HG03432 (cell line): ENCODE measurements at regions not wholly inside any gene's neighbourhood (a gene's known extent, or its start where the extent isn't known, plus 50 kb on each side); places are given as distances from the start of the nearest gene placed in this dataset.

Experiments
- ATAC-seq: cut with Tn5 transposase; IDR thresholded peaks from one replicate; pipeline ENCODE4 v1.9.1; 2021; ENCODE audit warnings: mild to moderate bottlenecking, moderate library complexity; ENCODE audit not compliant: unreplicated experiment

DNA sequence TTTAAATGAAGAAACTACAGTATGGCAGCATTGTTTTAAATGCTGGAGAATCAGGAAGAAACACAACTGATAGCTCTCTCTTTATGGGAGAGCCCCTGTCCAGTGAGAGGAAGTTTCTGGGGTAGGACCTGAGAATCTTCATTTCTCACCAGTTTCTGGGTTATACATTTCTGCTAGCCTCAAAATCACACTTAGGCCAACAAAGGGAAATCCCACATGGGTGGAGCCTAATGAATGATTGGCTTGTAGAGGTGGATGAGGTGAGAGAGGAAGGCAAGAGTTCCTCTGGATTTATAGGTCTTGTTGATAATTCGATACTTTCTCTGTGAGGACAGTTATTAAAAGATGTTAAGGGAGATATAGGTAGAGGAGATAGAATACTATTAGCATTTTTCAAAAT, 1397.3 kb upstream of the TENM4 start:
- peak; percentile 79 for ATAC-seq

GRCh38 chr11:80837051-80837450, 1396.2 kb upstream of the TENM4 start:
- no peak for ATAC-seq

DNA sequence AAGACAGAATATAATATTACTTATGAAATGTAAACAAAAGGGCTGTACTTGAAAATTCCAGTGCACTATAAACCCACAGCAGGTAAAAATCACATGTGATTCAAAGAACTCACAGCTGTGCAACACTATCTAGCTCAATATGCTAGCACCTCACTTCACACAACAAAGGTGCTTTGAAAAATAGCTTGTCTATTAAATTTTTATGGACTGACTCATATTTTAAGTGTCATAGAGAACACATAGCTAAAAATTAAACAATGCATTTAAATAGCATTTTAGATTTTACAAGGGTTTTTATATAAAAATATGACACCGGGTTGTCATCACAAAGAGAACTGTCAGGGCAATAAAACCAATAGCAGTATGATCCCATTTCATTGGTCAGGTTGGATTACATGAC, 1390.5 kb upstream of the TENM4 start:
- ATAC-seq = no peak

GRCh38 chr11:80827781-80828180, 1387.0 kb upstream of the TENM4 start:
- no peak for ATAC-seq

DNA sequence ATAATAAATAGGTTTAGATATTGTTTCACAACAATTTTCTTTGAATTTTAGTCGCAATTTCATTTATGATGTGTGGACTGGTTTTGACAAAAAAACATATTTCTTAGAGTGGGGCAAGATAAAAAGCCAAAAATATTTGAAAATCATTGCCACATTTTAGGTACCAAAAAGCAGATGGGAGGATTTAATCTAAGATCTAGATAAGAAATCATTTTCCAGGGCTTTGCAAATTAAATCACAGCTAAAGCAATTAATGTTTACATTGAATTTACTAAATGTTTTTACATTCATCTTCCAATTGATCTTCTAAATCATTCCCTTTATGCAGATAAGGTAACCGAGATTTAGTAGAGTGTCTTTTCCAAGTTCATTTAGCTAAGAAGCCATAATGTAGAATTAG, 1386.0 kb upstream of the TENM4 start:
- no peak for ATAC-seq

DNA sequence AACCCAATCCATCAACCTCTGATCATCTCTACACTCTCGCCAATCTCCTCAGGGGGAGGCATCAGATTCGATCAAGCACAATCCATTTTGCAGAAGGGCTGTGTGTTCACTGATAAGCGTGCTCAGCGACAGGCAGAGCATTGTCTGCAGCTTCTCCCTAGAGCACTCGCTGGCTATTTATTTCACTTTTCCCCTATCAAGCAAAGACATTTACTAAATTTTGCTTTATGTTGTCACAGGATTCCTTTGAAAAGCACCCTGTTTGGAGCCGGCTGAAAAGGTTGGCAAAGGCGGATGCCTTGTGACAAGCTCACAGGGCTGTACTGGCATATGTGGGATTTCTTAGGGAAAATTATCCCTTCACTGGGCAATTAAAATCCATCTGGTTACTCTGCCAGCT, 1381.5 kb upstream of the TENM4 start:
- no peak for ATAC-seq

DNA sequence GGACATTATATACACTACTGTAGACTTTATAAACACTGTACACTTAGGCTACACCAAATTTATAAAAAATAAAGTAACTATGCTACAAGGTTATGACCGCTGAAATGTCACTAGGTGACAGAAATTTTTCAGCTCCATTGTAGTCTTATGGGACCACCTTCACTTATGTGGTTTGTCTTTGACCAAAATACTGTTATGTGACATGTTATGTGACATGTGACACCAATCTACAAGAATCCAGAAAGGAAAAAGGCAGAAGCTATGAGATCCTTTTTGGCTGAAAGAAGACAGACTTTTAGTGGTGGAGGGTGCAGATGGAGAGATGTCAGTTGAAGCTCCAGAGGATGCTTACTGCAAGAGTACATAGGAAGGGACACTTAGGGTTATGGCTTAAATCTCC, 1378.4 kb upstream of the TENM4 start:
- no peak for ATAC-seq

GRCh38 chr11:80816966-80817365, 1376.1 kb upstream of the TENM4 start:
- peak; percentile 36 for ATAC-seq

DNA sequence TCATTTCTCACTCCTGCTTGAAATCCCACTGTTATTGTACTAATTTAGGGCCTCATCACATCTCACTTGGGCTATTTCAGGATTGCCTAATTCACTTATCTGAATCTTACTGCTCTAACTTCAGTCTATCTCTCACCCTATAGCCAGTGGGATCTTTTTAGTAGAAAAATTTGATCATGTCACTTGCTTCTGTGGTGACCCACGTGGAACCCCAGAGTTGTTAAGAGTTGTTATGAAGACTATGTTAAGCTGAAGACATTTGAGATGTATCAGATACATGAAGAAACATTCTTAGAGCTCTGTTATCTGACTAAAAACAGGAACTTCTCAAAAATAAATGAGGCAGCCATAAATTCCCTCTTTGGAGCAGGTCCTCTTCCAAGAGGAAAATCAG, 1375.6 kb upstream of the TENM4 start:
- ATAC-seq = peak; percentile 37

DNA sequence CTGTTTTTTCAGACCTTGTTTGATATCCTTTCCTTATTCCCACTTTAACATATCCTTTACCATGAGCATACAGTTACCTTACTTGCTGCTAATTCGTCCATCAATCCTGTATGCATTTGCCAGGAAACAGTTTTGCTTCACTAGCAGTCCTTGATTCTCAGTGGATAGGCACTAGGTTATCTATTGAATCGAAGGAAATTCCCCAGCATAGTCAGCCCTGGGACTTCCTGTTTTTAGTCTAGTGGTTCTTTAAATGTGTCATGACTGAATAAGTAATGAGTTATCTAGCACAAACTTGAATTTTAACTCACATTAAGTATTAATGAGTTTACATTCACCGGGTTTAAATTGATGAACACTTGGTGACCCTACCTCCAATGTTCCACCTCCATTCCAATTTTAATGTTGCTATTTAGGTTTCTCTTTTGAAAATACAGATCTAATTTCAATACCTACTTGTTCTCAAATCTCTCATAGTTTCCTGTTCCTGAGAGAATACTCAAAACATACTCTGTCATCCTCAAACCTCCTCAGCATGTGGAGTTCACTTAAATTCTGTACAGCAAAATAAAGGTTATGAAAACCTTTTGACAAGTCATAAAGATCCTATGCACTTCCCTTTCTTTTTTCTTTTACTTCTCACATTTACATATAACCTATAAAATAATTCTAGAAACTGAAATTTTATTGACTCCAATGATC, 1375.1 kb upstream of the TENM4 start:
- peak; percentile 90 for ATAC-seq

- no peak for ATAC-seq
Observed at GRCh38 chr11:80814813-80815212, 1374.0 kb upstream of the TENM4 start.

GRCh38 chr11:80810695-80811094, 1369.9 kb upstream of the TENM4 start:
- no peak for ATAC-seq

- no peak for ATAC-seq
Observed at GRCh38 chr11:80798174-80798573, 1357.3 kb upstream of the TENM4 start.

- no peak for ATAC-seq
Observed at GRCh38 chr11:80783561-80783960, 1342.7 kb upstream of the TENM4 start.

DNA sequence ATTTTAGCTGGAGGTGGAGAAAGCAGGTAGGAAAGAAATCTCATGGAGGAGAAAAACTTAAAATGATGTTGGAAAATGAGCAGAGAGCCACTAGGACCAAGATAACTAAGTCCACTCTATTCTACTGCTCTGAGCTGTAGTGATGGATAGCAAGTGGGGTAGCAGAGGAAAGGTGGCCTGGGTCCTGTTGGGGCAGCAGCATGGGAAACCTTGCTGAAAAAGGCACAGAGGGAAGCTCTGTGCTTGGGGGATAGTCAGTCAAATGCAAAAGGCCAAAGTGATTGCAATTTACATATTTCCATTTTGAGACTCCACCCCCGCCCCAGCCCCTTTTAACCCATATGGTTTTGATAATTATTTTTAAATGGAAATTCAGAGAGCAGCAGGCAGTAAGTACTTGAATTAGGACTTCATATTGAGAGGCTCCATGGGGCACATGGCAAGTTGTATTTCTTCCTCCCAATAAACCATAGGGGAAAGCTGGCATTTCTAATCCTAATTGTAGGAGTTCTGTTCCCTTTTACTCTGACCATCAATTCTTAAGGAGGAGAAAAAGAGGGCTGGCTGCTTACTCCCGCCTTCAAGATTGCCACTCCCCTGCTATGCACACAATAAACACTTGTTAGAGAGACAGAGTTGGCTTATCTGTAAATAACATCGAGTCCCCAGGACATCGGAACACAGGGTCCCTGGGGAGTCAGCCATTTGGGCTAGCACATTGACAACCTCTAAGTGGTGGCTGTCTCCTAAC, 1341.5 kb upstream of the TENM4 start:
- ATAC-seq = no peak

DNA sequence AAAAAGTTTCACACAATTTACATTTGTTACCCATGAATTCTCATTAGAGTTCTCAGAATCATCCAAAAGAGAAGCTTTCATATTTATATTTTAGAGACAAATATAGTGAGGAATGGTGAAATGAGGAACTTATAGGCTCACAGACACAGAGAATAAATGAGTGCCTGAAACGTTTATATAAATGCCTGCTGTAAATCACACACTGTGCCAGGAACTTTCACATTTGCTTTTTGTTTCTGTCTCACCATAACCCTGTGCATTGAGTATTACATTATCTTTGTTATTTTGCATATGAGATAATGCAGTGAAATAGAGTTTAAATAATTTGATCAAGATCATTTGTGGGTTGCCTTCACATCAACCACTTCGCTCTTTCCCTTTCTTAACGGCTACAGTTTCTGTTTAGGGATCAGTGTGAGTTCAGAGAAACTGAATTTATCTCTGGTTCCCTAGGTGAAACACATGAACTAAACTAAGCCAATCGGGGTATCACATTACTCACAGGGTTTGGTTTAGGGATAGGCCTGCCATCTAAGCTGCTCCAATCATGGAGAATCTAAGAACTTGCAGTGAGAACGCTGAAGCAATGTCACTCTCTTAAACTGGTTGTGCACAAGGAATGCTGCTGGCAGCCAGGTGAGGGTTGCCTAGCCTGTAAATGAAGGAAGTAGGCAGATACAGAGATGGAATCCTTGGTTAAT, 1339.2 kb upstream of the TENM4 start:
- ATAC-seq = no peak

GRCh38 chr11:80778941-80779340, 1338.1 kb upstream of the TENM4 start:
- ATAC-seq = no peak

DNA sequence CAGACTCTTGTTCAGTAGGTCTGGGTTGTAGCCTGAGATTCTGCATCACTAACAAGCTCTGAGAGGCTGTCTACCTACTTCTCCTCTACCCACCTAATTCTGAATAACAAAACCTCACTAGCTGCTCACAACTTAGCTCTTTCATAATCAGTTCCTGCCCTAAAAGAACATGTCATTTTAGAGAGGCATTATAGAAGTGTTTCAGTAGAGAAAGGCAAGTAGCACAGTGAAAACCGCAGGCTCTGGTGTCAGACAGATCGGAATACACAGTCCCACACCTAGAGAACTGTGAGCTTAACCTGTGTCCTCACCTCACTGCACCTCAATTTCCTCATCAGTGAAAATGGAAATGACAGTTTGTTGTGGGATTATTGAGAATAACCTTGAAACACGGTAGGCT, 1337.6 kb upstream of the TENM4 start:
- ATAC-seq = peak; percentile 72

- ATAC-seq = no peak
Observed at GRCh38 chr11:80773919-80774318, 1333.1 kb upstream of the TENM4 start.

- ATAC-seq = no peak
Observed at GRCh38 chr11:80771017-80771416, 1330.2 kb upstream of the TENM4 start.

GRCh38 chr11:80758787-80759186, 1318.0 kb upstream of the TENM4 start:
- no peak for ATAC-seq
